ENCODE measurements at regions not wholly inside any gene's neighbourhood (a gene's known extent, or its start where the extent isn't known, plus 50 kb on each side); places are given as distances from the start of the nearest gene placed in this dataset.

- DNase-seq (ENCODE audit: low read depth): no peak
- no peak overlapping the region for H3K4me3 ChIP-seq (ENCODE audit: low read depth, low read length)
- TF ChIP-seq CTCF (IDR thresholded peaks at IDR 0.05; ENCODE audit: low read depth, low read length, missing control alignments): no peak
- in situ Hi-C loops (cut with HindIII; ENCODE audit: low sequenced_read_pairs): no loop called here
Observed at GRCh38 chr4:23353200-23353599, 536.6 kb downstream of the PPARGC1A start.

GRCh38 chr4:23348789-23349498, 540.9 kb downstream of the PPARGC1A start:
- in situ Hi-C loops (cut with HindIII; ENCODE audit: low sequenced_read_pairs): no loop called here
- TF ChIP-seq CTCF (IDR thresholded peaks at IDR 0.05; ENCODE audit: low read depth, low read length, missing control alignments): no peak
- no peak overlapping the region for H3K4me3 ChIP-seq (ENCODE audit: low read depth, low read length)
- DNase-seq (ENCODE audit: low read depth): no peak

GRCh38 chr4:23337292-23337691, 552.6 kb downstream of the PPARGC1A start:
- no peak overlapping the region for H3K4me3 ChIP-seq (ENCODE audit: low read depth, low read length)
- in situ Hi-C loops (cut with HindIII; ENCODE audit: low sequenced_read_pairs): no loop called here
- peak; percentile 30 for TF ChIP-seq CTCF (IDR thresholded peaks at IDR 0.05; ENCODE audit: low read depth, low read length, missing control alignments)
- DNase-seq (ENCODE audit: low read depth): no peak

- H3K4me3 ChIP-seq (ENCODE audit: low read depth, low read length): no peak overlapping the region
- peak; percentile 95 for DNase-seq (ENCODE audit: low read depth)
- peak; percentile 30 for TF ChIP-seq CTCF (IDR thresholded peaks at IDR 0.05; ENCODE audit: low read depth, low read length, missing control alignments)
- in situ Hi-C loops (cut with HindIII; ENCODE audit: low sequenced_read_pairs): no loop called here
Observed at GRCh38 chr4:23333946-23334878, 555.6 kb downstream of the PPARGC1A start.

- DNase-seq (ENCODE audit: low read depth): peak; percentile 79
- no peak overlapping the region for H3K4me3 ChIP-seq (ENCODE audit: low read depth, low read length)
- in situ Hi-C loops (cut with HindIII; ENCODE audit: low sequenced_read_pairs): no loop called here
- no peak for TF ChIP-seq CTCF (IDR thresholded peaks at IDR 0.05; ENCODE audit: low read depth, low read length, missing control alignments)
Observed at GRCh38 chr4:23333556-23333945, 556.3 kb downstream of the PPARGC1A start.

- no peak for TF ChIP-seq CTCF (IDR thresholded peaks at IDR 0.05; ENCODE audit: low read depth, low read length, missing control alignments)
- DNase-seq (ENCODE audit: low read depth): peak; percentile 59
- in situ Hi-C loops (cut with HindIII; ENCODE audit: low sequenced_read_pairs): no loop called here
- H3K4me3 ChIP-seq (ENCODE audit: low read depth, low read length): no peak overlapping the region
Observed at GRCh38 chr4:23332313-23332712, 557.5 kb downstream of the PPARGC1A start.

All from astrocyte of the cerebellum (primary cell).